HPDE6-E6E7 (cell line): ENCODE measurements at regions not wholly inside any gene's neighbourhood (a gene's known extent, or its start where the extent isn't known, plus 50 kb on each side); places are given as distances from the start of the nearest gene placed in this dataset.
"Not testable (repeated sequence)": the region's sequence is repeated elsewhere in the genome, so short reads cannot be mapped to it uniquely, and the experiment has no call there.

Experiments used
- DNase-seq: peaks from one replicate; pipeline ENCODE4 v3.0.0; 2011; ENCODE audit warnings: missing footprints; ENCODE audit errors: extremely low spot score

DNA sequence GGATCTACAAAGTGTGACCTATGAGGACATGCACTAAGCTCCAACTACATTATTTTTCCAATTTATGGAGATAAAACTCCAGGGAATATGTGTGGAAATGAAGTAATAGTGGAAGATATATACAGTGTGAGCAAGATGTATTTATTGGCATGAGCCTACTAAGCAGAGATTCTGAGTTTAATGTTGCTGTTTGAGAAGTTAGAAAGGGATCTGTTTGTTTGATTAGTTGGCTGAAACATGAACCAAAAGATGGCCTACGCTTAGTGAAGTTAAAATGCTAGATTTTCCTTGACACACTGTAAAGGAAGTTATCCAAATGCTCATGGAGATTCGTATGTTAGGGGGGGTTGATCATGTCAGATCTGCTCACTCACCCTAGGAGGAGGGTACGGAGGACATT lies 621.7 kb downstream of the TMEM182 start:
- no peak for DNase-seq

GRCh38 chr2:103386872-103387271 lies 625.0 kb downstream of the TMEM182 start:
- no peak for DNase-seq

DNA sequence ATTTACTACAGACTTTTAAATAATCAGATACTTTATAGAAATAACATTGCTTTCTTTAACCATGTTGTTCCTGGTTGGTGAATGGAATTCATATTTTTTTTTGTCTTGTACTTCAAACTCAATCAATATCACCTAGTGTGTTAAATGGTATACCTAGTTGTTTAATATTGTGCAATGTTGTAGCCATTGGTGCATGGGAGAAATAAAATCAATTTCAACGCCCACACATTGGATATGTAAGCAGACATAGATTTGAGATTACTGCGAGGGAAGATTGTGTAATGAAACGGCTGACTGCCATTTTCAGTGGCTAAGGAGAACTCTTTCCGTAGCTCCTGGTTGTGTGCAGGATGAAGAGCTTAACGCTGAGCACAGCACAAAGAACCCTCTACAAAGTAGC lies 626.1 kb downstream of the TMEM182 start:
- no peak for DNase-seq

GRCh38 chr2:103396152-103396551 lies 634.3 kb downstream of the TMEM182 start:
- no peak for DNase-seq

DNA sequence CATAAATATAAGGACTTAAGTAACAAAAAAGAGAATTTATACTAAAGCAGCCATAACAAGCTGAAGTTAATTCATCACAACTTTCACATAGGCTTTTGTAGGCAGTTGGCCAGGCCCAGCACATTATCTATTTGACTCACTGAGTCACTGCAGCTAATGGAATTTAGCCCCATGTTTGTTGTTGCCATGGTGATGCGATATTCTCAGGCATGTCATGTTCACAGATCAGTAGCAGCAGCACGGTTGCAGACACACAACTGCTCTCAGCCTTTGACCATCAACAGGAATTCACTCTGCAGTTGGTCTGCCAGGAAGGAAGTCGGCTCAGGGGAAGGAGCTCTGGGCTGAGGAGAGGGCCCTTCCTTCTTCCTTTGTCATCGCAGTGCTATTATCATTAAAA lies 639.8 kb downstream of the TMEM182 start:
- DNase-seq, result no peak

GRCh38 chr2:103402336-103402735 lies 640.5 kb downstream of the TMEM182 start:
- DNase-seq, result no peak

- DNase-seq, result no peak
Measured at GRCh38 chr2:103402944-103403343, 641.1 kb downstream of the TMEM182 start.

DNA sequence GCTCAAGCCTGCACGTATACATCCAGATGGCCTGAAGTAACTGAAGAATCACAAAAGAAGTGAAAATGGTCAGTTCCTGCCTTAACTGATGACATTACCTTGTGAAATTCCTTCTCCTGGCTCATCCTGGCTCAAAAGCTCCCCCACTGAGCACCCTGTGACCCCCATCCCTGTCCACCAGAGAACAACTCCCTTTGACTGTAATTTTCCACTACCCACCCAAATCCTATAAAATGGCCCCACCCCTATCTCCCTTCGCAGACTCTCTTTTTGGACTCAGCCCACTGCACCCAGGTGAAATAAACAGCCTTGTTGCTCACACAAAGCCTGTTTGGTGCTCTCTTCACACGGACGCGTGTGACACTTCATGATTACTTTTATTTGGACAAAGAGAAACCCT lies 641.6 kb downstream of the TMEM182 start:
- DNase-seq, result not testable (repeated sequence)

DNA sequence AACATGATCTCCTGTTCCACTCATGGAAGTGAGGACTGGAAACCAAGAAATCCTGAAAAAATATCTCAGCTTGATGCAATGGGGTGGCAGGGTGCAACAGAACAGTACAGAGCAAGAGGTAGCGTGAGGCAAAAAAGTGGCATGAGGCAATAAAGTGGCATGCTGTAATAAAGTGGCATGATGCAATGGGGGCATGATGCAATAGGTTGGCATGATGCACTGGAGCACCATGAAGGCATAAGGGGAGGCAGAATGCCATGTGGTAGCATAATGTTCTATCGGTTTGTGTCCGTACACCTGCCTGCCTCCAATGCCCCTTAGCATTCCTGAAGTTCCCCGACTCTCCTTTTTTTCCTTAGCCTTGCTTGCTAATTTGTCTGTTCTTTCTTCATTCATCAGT lies 648.4 kb downstream of the TMEM182 start:
- DNase-seq, result no peak

GRCh38 chr2:103419506-103419905 lies 657.7 kb downstream of the TMEM182 start:
- no peak for DNase-seq

DNA sequence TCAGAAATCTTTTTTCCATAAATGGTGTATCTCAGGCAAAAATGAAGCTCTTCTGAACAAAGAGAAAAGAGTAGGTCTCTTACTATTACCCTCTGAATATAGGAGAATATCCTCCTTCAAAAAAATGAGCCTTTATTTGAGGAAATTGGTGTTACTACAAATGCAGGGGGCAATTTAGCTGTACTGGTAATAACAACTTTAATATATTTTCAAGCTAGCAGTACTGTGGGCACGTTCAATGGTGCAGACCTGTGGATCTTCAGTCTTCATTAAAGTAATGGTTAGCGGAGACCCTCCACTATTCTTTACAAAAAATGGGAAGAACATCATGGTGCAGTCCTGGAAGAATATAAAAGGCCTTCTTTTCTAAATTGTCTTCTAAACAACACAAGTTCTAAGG lies 661.3 kb downstream of the TMEM182 start:
- no peak for DNase-seq

DNA sequence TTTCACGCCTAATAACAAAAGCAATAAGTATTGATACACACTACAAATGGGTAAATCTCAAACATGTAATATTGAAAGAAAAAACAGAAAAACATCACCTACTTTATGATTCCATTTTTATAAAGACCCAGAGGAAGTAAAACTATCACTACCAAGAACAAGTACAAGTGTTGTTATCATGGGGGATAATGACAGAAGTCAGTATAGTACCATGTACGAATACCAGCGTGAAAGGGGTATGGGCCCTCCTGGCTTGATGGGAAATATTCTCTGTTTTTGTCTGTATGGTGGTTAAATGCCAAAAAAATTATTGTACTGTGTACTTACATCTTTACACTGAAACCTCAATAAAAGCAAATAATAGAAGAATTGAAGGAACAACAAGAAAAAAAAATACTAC lies 665.7 kb downstream of the TMEM182 start:
- no peak for DNase-seq

- DNase-seq, result no peak
Measured at GRCh38 chr2:103430191-103430590, 668.4 kb downstream of the TMEM182 start.

- DNase-seq, result peak; percentile 20
Measured at GRCh38 chr2:103435010-103435409, 673.2 kb downstream of the TMEM182 start.

DNA sequence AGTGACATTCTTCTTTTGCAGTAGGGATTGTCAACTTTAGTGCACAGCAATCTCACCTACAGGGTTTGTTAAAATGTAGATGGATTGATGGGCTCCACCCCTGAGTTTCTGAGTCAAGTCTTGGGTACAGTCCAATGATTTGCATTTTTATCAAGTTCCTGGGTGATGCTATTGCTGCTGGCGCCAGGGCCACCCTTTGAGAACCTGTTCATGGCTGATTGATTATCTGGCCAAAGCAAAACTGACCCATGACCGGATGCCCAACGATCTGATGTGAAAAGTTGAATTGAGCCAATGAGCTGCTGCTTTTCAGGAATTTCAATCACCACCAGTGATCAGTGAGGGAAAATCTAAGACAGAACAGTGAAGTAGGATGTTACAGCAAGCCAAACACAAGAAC lies 675.3 kb downstream of the TMEM182 start:
- DNase-seq, result no peak

GRCh38 chr2:103445347-103445746 lies 683.5 kb downstream of the TMEM182 start:
- no peak for DNase-seq

DNA sequence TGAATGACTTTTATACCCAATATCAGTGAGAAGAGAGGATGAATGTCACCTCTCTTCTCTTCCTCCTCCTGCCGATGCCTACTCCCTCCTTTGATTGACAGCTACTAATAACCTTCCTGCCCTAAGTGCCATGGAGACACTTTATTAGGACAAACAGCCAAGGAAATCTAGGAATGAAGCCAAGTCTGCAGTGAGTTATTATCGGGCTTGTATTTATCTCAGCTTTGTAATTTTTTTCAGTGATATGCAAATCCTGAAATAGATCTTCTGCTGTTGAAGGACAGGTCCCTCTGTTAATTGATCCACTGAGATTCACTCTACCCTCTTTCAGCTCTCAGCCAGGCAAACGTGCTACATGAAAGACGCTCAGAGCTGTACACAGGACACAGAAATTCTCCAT lies 686.7 kb downstream of the TMEM182 start:
- no peak for DNase-seq

DNA sequence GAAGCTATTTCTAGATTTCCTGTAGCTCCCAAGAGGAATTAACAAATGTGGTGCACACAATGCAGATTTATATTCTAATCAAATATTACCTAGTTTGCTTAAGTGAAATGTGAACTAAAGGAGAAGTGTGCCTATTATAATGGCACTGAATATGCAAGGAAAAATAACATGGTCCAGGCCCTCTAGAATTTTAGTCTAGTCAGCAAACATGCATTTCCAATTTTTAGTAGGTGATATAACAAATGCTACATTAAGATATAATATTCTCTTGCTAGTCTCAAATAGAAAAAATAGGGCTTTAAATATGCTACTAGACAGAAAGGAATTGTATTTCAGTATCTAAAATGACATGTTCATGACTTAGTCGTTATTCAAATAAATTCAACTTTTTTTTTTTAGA lies 689.5 kb downstream of the TMEM182 start:
- DNase-seq, result no peak

DNA sequence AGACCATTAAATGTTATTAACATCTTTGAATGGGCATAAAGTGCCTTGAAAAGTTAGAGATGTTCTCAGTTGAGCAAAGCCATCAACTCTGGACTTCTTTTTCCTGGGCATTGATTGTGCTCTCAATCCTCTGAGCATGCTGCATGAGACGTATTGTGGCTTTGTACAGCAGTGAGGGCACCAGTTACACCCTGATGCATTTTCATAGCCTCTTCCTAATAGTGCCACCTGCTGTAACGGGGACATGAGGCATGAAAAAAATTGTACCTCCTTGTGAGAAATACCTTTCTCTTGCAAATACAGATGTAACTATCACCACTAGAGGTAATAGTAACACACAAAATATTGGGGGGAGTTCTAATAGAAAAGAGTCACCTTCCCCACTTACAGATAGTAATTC lies 697.5 kb downstream of the TMEM182 start:
- DNase-seq, result no peak

DNA sequence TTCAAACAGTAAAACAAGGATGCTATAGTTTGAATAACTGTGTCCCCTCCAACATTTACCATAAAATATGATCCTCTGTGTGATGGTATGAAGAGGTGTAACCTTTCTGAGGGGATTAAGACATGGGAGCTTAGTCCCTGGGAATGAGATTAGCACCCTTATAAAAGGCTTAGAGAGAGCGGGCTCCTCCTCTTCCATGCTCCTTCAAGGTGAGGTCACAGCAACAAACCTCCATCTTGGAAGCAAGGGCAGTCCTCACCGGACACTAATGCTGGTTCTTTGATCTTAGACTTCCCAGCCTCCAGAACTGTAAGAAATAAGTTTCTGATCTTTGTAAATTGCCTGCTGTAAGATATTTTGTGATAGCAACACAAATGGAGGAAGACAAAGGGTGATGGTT lies 700.3 kb downstream of the TMEM182 start:
- DNase-seq, result no peak

- DNase-seq, result no peak
Measured at GRCh38 chr2:103462712-103463111, 700.9 kb downstream of the TMEM182 start.

- no peak for DNase-seq
Measured at GRCh38 chr2:103464831-103465230, 703.0 kb downstream of the TMEM182 start.

GRCh38 chr2:103469800-103470199 lies 708.0 kb downstream of the TMEM182 start:
- no peak for DNase-seq

DNA sequence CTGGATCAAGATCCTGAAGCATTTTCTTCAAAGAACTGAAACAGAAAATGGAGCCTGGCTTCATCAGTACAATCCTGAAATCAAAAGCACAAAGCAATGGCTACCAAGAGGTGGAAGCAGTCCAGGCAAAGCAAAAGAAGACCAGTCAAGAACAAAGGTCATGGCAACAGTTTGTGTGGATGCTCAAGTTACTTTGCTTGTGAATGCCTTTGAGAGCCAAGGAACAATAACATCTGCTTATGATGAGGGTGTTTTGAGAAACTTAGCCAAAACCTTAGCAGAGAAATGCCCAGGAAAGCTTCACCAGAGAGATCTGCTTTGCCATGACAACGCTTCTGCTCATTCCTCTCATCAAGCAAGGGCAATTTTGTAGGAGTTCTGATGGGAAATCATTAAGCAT lies 723.1 kb downstream of the TMEM182 start:
- no peak for DNase-seq

DNA sequence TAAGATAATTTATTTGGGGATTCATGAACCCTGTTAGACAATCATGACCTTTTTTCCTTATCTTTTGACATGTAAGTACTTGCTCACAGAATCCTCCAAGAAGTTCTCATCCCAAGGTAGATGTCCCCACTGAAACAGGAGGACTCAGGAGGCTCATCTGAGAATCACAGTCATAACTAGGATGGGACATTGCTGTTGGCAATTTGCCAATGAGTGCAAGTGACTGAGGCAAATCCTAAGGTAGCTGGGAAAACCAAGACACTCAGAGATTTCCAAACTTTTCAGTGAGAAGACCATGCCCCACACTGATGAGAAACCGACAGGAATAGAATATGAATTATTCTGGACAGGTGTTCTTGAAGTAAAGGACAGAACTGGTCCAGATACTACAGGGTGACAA lies 735.0 kb downstream of the TMEM182 start:
- no peak for DNase-seq
